ENCODE measurements at regions not wholly inside any gene's neighbourhood (a gene's known extent, or its start where the extent isn't known, plus 50 kb on each side); places are given as distances from the start of the nearest gene placed in this dataset.

DNA sequence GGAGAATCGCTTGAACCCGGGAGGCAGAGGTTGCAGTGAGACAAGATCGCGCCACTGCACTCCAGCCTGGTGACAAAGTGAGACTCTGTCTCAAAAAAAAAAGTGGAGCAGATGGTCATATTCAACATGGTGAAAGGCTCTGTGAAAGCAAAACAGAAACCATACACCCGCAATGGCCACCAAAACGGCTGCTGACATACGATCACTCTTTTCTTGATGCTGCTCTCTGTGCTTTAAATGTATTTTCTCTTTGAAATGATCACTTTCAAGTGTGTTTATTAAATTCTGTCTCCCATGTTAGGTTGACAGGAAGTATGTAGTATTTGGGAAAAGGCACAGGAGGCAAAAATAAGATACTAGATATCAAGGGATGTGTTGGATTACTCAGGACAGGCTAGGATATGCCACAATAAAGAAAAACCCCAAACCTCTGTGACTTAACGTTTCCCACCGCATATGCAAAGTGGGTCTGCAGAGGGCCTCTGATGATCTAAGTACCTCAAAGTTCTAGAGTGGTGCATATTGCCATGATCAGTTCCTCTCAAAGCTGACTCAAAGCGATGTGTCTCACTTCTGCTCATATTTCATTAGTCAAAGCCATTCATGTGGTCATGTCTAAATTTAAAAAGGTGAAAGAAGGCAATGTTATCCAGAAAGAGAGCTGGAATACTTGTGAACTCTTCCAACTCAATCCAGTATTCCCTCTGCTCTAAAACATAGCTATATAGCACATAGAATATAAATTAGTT is 155.1 kb upstream of the SOX4 start:
- TF ChIP-seq, protein P1, sequence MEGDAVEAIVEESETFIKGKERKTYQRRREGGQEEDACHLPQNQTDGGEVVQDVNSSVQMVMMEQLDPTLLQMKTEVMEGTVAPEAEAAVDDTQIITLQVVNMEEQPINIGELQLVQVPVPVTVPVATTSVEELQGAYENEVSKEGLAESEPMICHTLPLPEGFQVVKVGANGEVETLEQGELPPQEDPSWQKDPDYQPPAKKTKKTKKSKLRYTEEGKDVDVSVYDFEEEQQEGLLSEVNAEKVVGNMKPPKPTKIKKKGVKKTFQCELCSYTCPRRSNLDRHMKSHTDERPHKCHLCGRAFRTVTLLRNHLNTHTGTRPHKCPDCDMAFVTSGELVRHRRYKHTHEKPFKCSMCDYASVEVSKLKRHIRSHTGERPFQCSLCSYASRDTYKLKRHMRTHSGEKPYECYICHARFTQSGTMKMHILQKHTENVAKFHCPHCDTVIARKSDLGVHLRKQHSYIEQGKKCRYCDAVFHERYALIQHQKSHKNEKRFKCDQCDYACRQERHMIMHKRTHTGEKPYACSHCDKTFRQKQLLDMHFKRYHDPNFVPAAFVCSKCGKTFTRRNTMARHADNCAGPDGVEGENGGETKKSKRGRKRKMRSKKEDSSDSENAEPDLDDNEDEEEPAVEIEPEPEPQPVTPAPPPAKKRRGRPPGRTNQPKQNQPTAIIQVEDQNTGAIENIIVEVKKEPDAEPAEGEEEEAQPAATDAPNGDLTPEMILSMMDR (IDR thresholded peaks at IDR 0.05; ENCODE audit: poor library complexity, severe bottlenecking), result no peak
- TF ChIP-seq EZH2 (IDR thresholded peaks at IDR 0.05; ENCODE audit: borderline replicate concordance, insufficient read depth, low read length, poor library complexity, severe bottlenecking) (no peak), MXI1 (conservative IDR thresholded peaks at IDR 0.05; ENCODE audit: poor library complexity, severe bottlenecking) (no peak), RAD21 (conservative IDR thresholded peaks at IDR 0.05) (no peak), TAF1 (IDR thresholded peaks at IDR 0.05; ENCODE audit: low read depth) (no peak), POLR2AphosphoS5 (IDR thresholded peaks at IDR 0.05) (no peak)
